Trophoblast cell (in vitro differentiated cells and primary cell): ENCODE measurements at regions not wholly inside any gene's neighbourhood (a gene's known extent, or its start where the extent isn't known, plus 50 kb on each side); places are given as distances from the start of the nearest gene placed in this dataset.

ENCODE experiments used
- DNase-seq, 2 donors: peaks; one replicate each; pipeline ENCODE4 v3.0.0-alpha.2; 2016
- H2AFZ ChIP-seq: 2 replicates; pipeline ENCODE4 v1.6.1; 2013; ENCODE audit warnings: low read length, moderate library complexity, mild to moderate bottlenecking; ENCODE audit not compliant: insufficient read depth, poor library complexity
- H2AK5ac ChIP-seq: 2 replicates; pipeline ENCODE4 v1.6.1; 2013; ENCODE audit warnings: mild to moderate bottlenecking, low read length
- H2BK120ac ChIP-seq: 2 replicates; pipeline ENCODE4 v1.6.1; 2013; ENCODE audit warnings: low read length, mild to moderate bottlenecking, moderate library complexity; ENCODE audit not compliant: insufficient read depth, poor library complexity
- H2BK12ac ChIP-seq: 2 replicates; pipeline ENCODE4 v1.6.1; 2013; ENCODE audit warnings: mild to moderate bottlenecking, low read length, moderate library complexity
- H2BK5ac ChIP-seq: 2 replicates; pipeline ENCODE4 v1.6.1; 2013; ENCODE audit warnings: low read length, low read depth, moderate library complexity, mild to moderate bottlenecking; ENCODE audit not compliant: poor library complexity
- H3K14ac ChIP-seq: 2 replicates; pipeline ENCODE4 v1.6.1; 2013; ENCODE audit warnings: mild to moderate bottlenecking, low read length
- H3K18ac ChIP-seq: 2 replicates; pipeline ENCODE4 v1.6.1; 2013; ENCODE audit warnings: mild to moderate bottlenecking, low read length
- H3K23ac ChIP-seq: 2 replicates; pipeline ENCODE4 v1.6.1; 2013; ENCODE audit warnings: low read length
- H3K27ac ChIP-seq: 2 replicates; pipeline ENCODE4 v1.5.1; 2013; ENCODE audit warnings: low read depth, mild to moderate bottlenecking, inconsistent platforms, low read length, moderate library complexity
- H3K27me3 ChIP-seq: 2 replicates; pipeline ENCODE4 v1.6.1; 2013; ENCODE audit warnings: inconsistent platforms, mild to moderate bottlenecking, low read length, moderate library complexity; ENCODE audit not compliant: insufficient read depth
- H3K36me3 ChIP-seq, 2 experiments: 1 replicate in 1 of 2; 2 replicates in 1 of 2; pipeline ENCODE4 v1.6.1; 2013; ENCODE audit warnings: low read length in 2 of 2, mild to moderate bottlenecking in 2 of 2, moderate library complexity in 1 of 2; ENCODE audit not compliant: insufficient read depth in 2 of 2, control insufficient read depth in 1 of 2
- H3K4ac ChIP-seq: 2 replicates; pipeline ENCODE4 v1.6.1; 2013; ENCODE audit warnings: low read depth, mild to moderate bottlenecking, low read length, moderate library complexity
- H3K4me1 ChIP-seq, 2 experiments: 1 replicate in 1 of 2; 2 replicates in 1 of 2; pipeline ENCODE4 v1.6.1; 2013; ENCODE audit warnings: low read length in 2 of 2, mild to moderate bottlenecking in 2 of 2, moderate library complexity in 1 of 2; ENCODE audit not compliant: insufficient read depth in 2 of 2, control insufficient read depth in 1 of 2
- H3K4me2 ChIP-seq: 2 replicates; pipeline ENCODE4 v1.6.1; 2013; ENCODE audit warnings: inconsistent platforms, mild to moderate bottlenecking, low read length, moderate library complexity
- H3K4me3 ChIP-seq: 2 replicates; pipeline ENCODE4 v1.5.1; 2013; ENCODE audit warnings: mild to moderate bottlenecking, low read depth, low read length, inconsistent platforms
- H3K79me1 ChIP-seq: one replicate; pipeline ENCODE4 v1.6.1; 2013; ENCODE audit warnings: low read length
- H3K79me2 ChIP-seq: 2 replicates; pipeline ENCODE4 v1.6.1; 2013; ENCODE audit warnings: low read length, mild to moderate bottlenecking; ENCODE audit not compliant: control insufficient read depth, insufficient read depth, poor library complexity
- H3K9ac ChIP-seq: 2 replicates; pipeline ENCODE4 v1.6.1; 2013; ENCODE audit warnings: mild to moderate bottlenecking, low read length
- H3K9me3 ChIP-seq: 2 replicates; pipeline ENCODE4 v1.6.1; 2013; ENCODE audit warnings: low read depth, mild to moderate bottlenecking, control low read depth, inconsistent platforms, low read length; ENCODE audit not compliant: insufficient read depth
- H4K12ac ChIP-seq: 2 replicates; pipeline ENCODE4 v1.6.1; 2013; ENCODE audit warnings: low read depth, mild to moderate bottlenecking, low read length, moderate library complexity
- H4K8ac ChIP-seq: 2 replicates; pipeline ENCODE4 v1.6.1; 2013; ENCODE audit warnings: low read depth, mild to moderate bottlenecking, low read length, moderate library complexity
- H4K91ac ChIP-seq: one replicate; pipeline ENCODE4 v1.6.1; 2013; ENCODE audit warnings: low read depth, mild to moderate bottlenecking, low read length, moderate library complexity
- WGBS: extraction: QIAGEN DNeasy Blood & Tissue Kit; methylation state at CpG from one replicate; pipeline ENCODE4 v1.1.7; 2013; ENCODE audit warnings: missing lambda C conversion rate; ENCODE audit not compliant: insufficient read length, insufficient coverage; ENCODE audit errors: extremely low coverage; 5-methylcytosine and 5-hydroxymethylcytosine counted together

DNA sequence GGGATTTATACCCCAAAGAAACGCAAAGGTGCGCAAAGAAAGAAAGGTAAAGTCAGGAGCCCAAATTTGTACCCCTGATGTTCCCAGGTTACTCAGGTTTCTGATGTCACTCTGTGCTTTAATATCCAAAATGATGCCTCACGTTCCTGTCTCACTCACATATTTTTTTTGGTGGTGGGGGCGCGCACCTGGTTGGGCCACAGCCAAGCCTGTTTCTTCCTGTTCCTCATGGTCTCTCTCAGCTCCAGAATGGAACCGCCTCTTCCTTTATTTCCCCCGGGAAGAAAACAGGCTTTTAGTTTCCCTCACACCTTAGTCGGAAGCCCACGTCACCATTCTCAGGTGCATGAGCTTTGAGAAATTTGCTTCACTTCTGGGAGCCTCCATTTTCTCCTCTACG is 118.3 kb upstream of the BOD1 start:
- no peak overlapping the region for H3K4ac ChIP-seq
- H3K4me2 ChIP-seq, result no peak overlapping the region
- H4K8ac ChIP-seq, result no peak overlapping the region
- H3K4me3 ChIP-seq, result no peak overlapping the region
- no CpG with 5 or more reads among the region's 10 CpGs for WGBS
- H2BK5ac ChIP-seq, result no peak overlapping the region
- H2AK5ac ChIP-seq, result no peak overlapping the region
- H3K27ac ChIP-seq, result no peak overlapping the region
- no peaks in the 10 kb centered on the region for H3K79me2 ChIP-seq
- no peak overlapping the region for H3K23ac ChIP-seq
- no peak overlapping the region for H4K91ac ChIP-seq
- peaks cover 2% of the 10 kb centered on the region for H3K79me1 ChIP-seq
- DNase-seq, result no peak
- peaks cover 3 to 10% of the 10 kb centered on the region in 2 experiments for H3K4me1 ChIP-seq
- no peak overlapping the region for H3K9ac ChIP-seq
- H2AFZ ChIP-seq, result no peak overlapping the region
- H2BK12ac ChIP-seq, result no peak overlapping the region
- no peaks in the 10 kb centered on the region for H3K36me3 ChIP-seq
- no peaks in the 10 kb centered on the region for H3K9me3 ChIP-seq
- no peak overlapping the region for H2BK120ac ChIP-seq
- H4K12ac ChIP-seq, result no peak overlapping the region
- H3K27me3 ChIP-seq, result no peaks in the 10 kb centered on the region
- no peak overlapping the region for H3K14ac ChIP-seq
- H3K18ac ChIP-seq, result no peak overlapping the region

DNA sequence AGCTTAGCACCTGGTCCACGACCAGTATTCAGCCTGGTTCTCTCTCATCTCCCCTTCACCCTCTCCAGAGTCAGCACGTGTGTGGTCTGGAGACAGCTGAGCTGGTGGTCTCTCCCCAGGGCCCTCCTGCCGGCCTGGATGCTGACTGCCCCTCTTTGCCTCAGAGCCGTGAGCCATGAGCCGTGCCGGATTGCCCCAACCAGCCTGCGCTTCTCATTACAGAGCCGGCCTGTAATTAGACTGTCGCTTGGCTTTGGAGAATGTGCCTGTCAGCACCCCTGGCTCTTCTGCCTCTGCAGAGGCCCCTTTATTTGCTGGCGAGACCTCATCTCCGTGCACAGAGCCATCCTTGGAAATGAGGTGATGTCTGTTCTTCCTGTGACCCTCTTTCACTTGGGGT is 118.7 kb upstream of the BOD1 start:
- Histone ChIP-seq H3K27ac (no peak overlapping the region), H4K12ac (no peak overlapping the region), H2BK120ac (no peak overlapping the region)

DNA sequence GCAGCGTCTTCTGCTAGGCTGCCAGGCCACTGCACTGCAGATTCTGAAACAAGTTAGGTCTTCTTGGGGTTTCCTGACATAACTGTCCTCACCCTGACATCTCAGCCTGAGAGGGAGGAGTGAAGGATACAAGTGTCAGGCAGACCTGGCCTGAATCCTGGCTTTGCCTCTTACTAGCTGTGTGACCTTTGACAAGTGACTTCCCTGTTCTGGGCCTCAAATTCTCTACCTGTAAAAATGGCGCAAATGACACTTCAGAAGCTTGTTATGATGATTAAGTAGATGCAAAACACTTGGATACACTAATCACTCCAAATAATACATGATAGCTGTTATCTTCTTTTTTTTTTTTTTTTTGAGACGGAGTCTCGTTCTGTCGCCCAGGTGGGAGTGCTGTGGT is 119.2 kb upstream of the BOD1 start:
- H3K9me3 ChIP-seq, result no peaks in the 10 kb centered on the region
- no CpG with 5 or more reads among the region's 5 CpGs for WGBS
- no peaks in the 10 kb centered on the region for H3K36me3 ChIP-seq
- no peak overlapping the region for H4K8ac ChIP-seq
- H3K4me2 ChIP-seq, result no peak overlapping the region
- no peak overlapping the region for H2BK120ac ChIP-seq
- no peak overlapping the region for H4K91ac ChIP-seq
- H3K27me3 ChIP-seq, result no peaks in the 10 kb centered on the region
- no peak overlapping the region for H3K4ac ChIP-seq
- H3K9ac ChIP-seq, result no peak overlapping the region
- H4K12ac ChIP-seq, result no peak overlapping the region
- no peak overlapping the region for H3K23ac ChIP-seq
- H3K4me1 ChIP-seq, result peaks cover 3 to 12% of the 10 kb centered on the region in 2 experiments
- no peak overlapping the region for H2AFZ ChIP-seq
- H3K79me1 ChIP-seq, result peaks cover 2% of the 10 kb centered on the region
- no peak overlapping the region for H3K27ac ChIP-seq
- H2AK5ac ChIP-seq, result no peak overlapping the region
- no peak overlapping the region for H2BK12ac ChIP-seq
- H2BK5ac ChIP-seq, result no peak overlapping the region
- H3K18ac ChIP-seq, result no peak overlapping the region
- H3K14ac ChIP-seq, result no peak overlapping the region
- no peaks in the 10 kb centered on the region for H3K79me2 ChIP-seq
- DNase-seq, result no peak
- H3K4me3 ChIP-seq, result no peak overlapping the region

More for the DNA sequence above, 118.7 kb upstream of the BOD1 start:
- Histone ChIP-seq H3K4me1 (peaks cover 3 to 12% of the 10 kb centered on the region in 2 experiments), H2BK12ac (no peak overlapping the region), H3K4me2 (no peak overlapping the region), H2AFZ (no peak overlapping the region), H3K14ac (no peak overlapping the region), H3K4ac (no peak overlapping the region), H3K36me3 (no peaks in the 10 kb centered on the region), H3K27me3 (no peaks in the 10 kb centered on the region), H4K8ac (no peak overlapping the region), H3K9ac (no peak overlapping the region), H3K79me2 (no peaks in the 10 kb centered on the region), H2AK5ac (no peak overlapping the region), H2BK5ac (no peak overlapping the region), H3K9me3 (no peaks in the 10 kb centered on the region), H3K23ac (no peak overlapping the region), H4K91ac (no peak overlapping the region), H3K18ac (no peak overlapping the region), H3K79me1 (peaks cover 2% of the 10 kb centered on the region), H3K4me3 (no peak overlapping the region)
- DNase-seq, result no peak
- WGBS, result no CpG with 5 or more reads among the region's 11 CpGs

DNA sequence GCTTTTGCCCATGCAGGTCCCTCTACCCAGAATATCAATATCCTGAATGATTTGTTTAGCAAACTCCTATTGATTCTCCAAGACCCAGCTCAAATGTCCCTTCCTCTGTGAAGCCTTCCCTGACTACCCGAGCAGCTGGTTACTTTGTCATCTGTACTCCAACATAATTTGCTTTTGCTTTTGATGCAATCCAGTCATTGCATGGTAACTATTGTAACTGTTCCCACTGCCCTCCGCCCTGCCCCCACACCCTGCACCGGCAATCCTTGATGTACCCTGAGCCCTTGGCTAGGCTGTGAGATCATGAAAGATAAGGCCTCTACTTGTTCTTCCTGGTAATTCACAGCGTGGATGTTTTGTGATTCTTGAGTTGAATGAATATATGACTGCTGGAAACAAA is 119.9 kb upstream of the BOD1 start:
- peaks cover 2% of the 10 kb centered on the region for H3K79me1 ChIP-seq
- H3K14ac ChIP-seq, result no peak overlapping the region
- H3K36me3 ChIP-seq, result no peaks in the 10 kb centered on the region
- H2AFZ ChIP-seq, result no peak overlapping the region
- no peak overlapping the region for H4K91ac ChIP-seq
- H3K27ac ChIP-seq, result no peak overlapping the region
- H2BK12ac ChIP-seq, result no peak overlapping the region
- no peak overlapping the region for H2BK120ac ChIP-seq
- H3K27me3 ChIP-seq, result no peaks in the 10 kb centered on the region
- H4K8ac ChIP-seq, result no peak overlapping the region
- H4K12ac ChIP-seq, result no peak overlapping the region
- no peak overlapping the region for H3K9ac ChIP-seq
- H3K79me2 ChIP-seq, result no peaks in the 10 kb centered on the region
- no peak overlapping the region for H3K4me3 ChIP-seq
- no peaks in the 10 kb centered on the region for H3K9me3 ChIP-seq
- no peak overlapping the region for H2BK5ac ChIP-seq
- peak in 1 of 2 donors; percentile 50 for DNase-seq
- no peak overlapping the region for H3K18ac ChIP-seq
- no CpG with 5 or more reads among the region's 4 CpGs for WGBS
- H3K4me2 ChIP-seq, result no peak overlapping the region
- no peak overlapping the region for H3K4ac ChIP-seq
- no peak overlapping the region for H3K23ac ChIP-seq
- peaks cover 3 to 12% of the 10 kb centered on the region in 2 experiments for H3K4me1 ChIP-seq
- H2AK5ac ChIP-seq, result no peak overlapping the region
